Pancreas (tissue), 10 donors: ENCODE measurements at regions not wholly inside any gene's neighbourhood (a gene's known extent, or its start where the extent isn't known, plus 50 kb on each side); places are given as distances from the start of the nearest gene placed in this dataset.

ENCODE experiments used
- ATAC-seq, 4 donors: fragments of 200-7000 bp; cut with Tn5 transposase; one replicate each; pipeline versions ENCODE4 v1.8.0 to v1.9.1; 2020; ENCODE audit warnings: mild to moderate bottlenecking in 4 of 4, moderate library complexity in 4 of 4
- DNase-seq, 6 donors: peaks; one replicate each; pipeline ENCODE4 v3.0.0-alpha.2; 2020
- FAIRE-seq: peaks from 2 replicates; lab custom pipeline; 2012; peaks lifted over from hg19 to GRCh38; lab: Jason Lieb, UNC
- H3K27ac ChIP-seq, 4 donors: fragments of 200-600 bp; sonication (generic); 1 replicate in 3 of 4; 2 replicates in 1 of 4; pipeline versions ENCODE4 v1.5.0 to v1.8.0; 2020
- H3K27me3 ChIP-seq, 4 donors: fragments of 200-600 bp; one replicate each; pipeline ENCODE4 v1.8.0; 2021
- H3K36me3 ChIP-seq, 3 donors: fragments of 200-600 bp; sonication (generic) in 1 of 3; one replicate each; pipeline versions ENCODE4 v1.5.0 to v1.8.0; 2020 to 2021
- H3K4me1 ChIP-seq, 3 donors: fragments of 200-600 bp; one replicate each; pipeline ENCODE4 v1.8.0; 2021
- H3K4me3 ChIP-seq, 4 donors: fragments of 200-600 bp; sonication (generic) in 2 of 4; one replicate each; pipeline versions ENCODE4 v1.5.0 to v1.8.0; 2020 to 2021
- H3K9me3 ChIP-seq, 4 donors: fragments of 200-600 bp; one replicate each; pipeline ENCODE4 v1.8.0; 2021
- WGBS, 2 donors: extraction: QIAGEN DNeasy Blood & Tissue Kit; methylation state at CpG; one replicate each; pipeline ENCODE4 v1.1.7; 2013; 5-methylcytosine and 5-hydroxymethylcytosine counted together
- intact Hi-C, 3 donors: fragments of 100-400 bp; cut with DNase I; formaldehyde crosslinking; loops; one replicate each; pipeline versions ENCODE4 v1.11.1 to v1.14.2; 2022
- TF ChIP-seq, protein P1 (sequence below), 4 donors: fragments of 200-600 bp; sonication (generic) in 3 of 4; IDR thresholded peaks; one replicate each; pipeline versions ENCODE4 v1.5.0 to v1.8.0; 2021; ENCODE audit warnings: antibody characterized with exemption in 4 of 4
- donor health status: healthy with polysubstance abuse.
- donor health status: DM: no; HTN: no; CAD: no; lungs with moderate emphysema.
- donor health status: DM: no; HTN: no; CAD: no.
- donor health status: control.
- donor health status: control.
- donor health status: Bipolar disorder and iron deficiency.
- donor health status: DM: yes; HTN: yes; CAD: no.
- donor health status: DM: no; HTN: no; CAD: no.
- donor health status: DM: no; HTN: no; CAD: no.
- donor health status: DM: yes; HTN: yes; CAD: no.

GRCh38 chr2:2580341-2580740 lies 249.3 kb upstream of the MYT1L start:
- no peaks in the 10 kb centered on the region for H3K9me3 ChIP-seq
- H3K4me3 ChIP-seq, result no peak overlapping the region
- DNase-seq, result no peak
- no peaks in the 10 kb centered on the region for H3K4me1 ChIP-seq
- TF ChIP-seq, protein P1, sequence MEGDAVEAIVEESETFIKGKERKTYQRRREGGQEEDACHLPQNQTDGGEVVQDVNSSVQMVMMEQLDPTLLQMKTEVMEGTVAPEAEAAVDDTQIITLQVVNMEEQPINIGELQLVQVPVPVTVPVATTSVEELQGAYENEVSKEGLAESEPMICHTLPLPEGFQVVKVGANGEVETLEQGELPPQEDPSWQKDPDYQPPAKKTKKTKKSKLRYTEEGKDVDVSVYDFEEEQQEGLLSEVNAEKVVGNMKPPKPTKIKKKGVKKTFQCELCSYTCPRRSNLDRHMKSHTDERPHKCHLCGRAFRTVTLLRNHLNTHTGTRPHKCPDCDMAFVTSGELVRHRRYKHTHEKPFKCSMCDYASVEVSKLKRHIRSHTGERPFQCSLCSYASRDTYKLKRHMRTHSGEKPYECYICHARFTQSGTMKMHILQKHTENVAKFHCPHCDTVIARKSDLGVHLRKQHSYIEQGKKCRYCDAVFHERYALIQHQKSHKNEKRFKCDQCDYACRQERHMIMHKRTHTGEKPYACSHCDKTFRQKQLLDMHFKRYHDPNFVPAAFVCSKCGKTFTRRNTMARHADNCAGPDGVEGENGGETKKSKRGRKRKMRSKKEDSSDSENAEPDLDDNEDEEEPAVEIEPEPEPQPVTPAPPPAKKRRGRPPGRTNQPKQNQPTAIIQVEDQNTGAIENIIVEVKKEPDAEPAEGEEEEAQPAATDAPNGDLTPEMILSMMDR (IDR thresholded peaks at IDR 0.05), result no peak
- ATAC-seq, result no peak
- WGBS, 2 donors, result 70 to 83% methylated on average over 19 of the region's 19 CpGs
- H3K36me3 ChIP-seq, result no peaks in the 10 kb centered on the region
- intact Hi-C loops, result no loop called here
- no peak for FAIRE-seq
- H3K27me3 ChIP-seq, result no peaks in the 10 kb centered on the region
- H3K27ac ChIP-seq, result no peak overlapping the region

DNA sequence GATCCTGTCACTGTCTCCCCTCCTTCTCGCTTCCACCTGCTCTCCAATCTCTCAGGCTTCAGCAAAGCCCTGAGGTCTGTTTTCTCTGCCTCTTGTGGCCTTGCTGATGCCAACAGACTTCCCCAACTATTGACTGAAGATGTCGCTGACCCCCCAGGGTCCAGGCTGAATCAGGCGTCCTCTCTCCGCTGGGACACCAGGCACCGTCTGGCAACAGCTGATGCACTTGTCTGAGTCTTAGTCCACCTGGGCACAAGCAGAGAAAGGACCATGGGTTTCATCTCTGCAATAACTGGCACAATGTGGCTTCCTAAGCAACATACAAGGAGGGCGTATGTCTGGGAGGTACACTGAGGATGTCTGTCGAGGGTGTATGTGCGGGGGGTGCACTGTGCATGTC lies 248.7 kb upstream of the MYT1L start:
- no peak overlapping the region for H3K4me3 ChIP-seq
- no peak for DNase-seq
- TF ChIP-seq, protein P1 (IDR thresholded peaks at IDR 0.05), result no peak
- no peaks in the 10 kb centered on the region for H3K36me3 ChIP-seq
- no peak for FAIRE-seq
- H3K4me1 ChIP-seq, result no peaks in the 10 kb centered on the region
- ATAC-seq, result no peak
- no peak overlapping the region for H3K27ac ChIP-seq
- intact Hi-C loops, result no loop called here
- no peaks in the 10 kb centered on the region for H3K27me3 ChIP-seq
- no peaks in the 10 kb centered on the region for H3K9me3 ChIP-seq
- WGBS, 2 donors, result 65 to 76% methylated on average over 8 of the region's 8 CpGs

GRCh38 chr2:2577407-2577831 lies 246.3 kb upstream of the MYT1L start:
- FAIRE-seq, result no peak
- 28 to 36% methylated on average over 17 of the region's 17 CpGs for WGBS, 2 donors

DNA sequence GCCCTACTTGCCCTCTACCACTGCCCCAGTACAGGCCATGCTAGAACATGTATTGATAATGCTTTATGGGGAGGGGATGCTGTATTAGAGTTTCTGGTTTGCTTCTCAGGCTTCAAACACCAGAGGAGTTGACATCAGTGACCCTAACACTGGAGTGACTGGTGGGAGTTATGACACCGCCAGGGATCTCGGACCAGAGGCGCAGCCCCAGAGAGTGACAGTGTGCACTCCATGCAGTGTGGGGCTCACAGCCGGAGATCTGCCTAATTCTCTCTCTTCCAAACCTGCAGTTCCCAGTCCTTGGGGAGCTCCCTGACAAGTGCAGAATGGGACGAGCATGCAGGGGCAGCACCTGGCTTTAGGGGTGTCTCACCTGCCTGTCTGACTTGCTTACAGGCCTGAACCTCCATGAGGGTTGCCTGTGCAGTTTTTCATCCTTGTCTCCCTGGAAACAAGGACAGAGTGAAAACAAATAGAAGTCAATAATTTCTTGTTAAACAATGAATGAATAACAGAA lies 244.9 kb upstream of the MYT1L start:
- Histone ChIP-seq H3K27ac (no peak overlapping the region), H3K4me3 (no peak overlapping the region), H3K36me3 (no peaks in the 10 kb centered on the region), H3K4me1 (no peaks in the 10 kb centered on the region), H3K27me3 (no peaks in the 10 kb centered on the region), H3K9me3 (no peaks in the 10 kb centered on the region)
- no peak for DNase-seq
- ATAC-seq, result no peak
- TF ChIP-seq, protein P1 (IDR thresholded peaks at IDR 0.05), result no peak
- no peak for FAIRE-seq
- intact Hi-C loops, result no loop called here
- WGBS, 2 donors, result 88 to 91% methylated on average over 5 of the region's 5 CpGs

More at GRCh38 chr2:2577407-2577831, 246.3 kb upstream of the MYT1L start:
- Histone ChIP-seq H3K9me3 (no peaks in the 10 kb centered on the region), H3K27ac (no peak overlapping the region), H3K4me1 (no peaks in the 10 kb centered on the region), H3K4me3 (no peak overlapping the region), H3K36me3 (no peaks in the 10 kb centered on the region), H3K27me3 (no peaks in the 10 kb centered on the region)
- peak in 2 of 6 donors; percentile 26 to 30 for DNase-seq
- ATAC-seq, result peak; percentile 60 to 88 (median 75)
- intact Hi-C loops, result no loop called here
- TF ChIP-seq, protein P1 (IDR thresholded peaks at IDR 0.05), result no peak

DNA sequence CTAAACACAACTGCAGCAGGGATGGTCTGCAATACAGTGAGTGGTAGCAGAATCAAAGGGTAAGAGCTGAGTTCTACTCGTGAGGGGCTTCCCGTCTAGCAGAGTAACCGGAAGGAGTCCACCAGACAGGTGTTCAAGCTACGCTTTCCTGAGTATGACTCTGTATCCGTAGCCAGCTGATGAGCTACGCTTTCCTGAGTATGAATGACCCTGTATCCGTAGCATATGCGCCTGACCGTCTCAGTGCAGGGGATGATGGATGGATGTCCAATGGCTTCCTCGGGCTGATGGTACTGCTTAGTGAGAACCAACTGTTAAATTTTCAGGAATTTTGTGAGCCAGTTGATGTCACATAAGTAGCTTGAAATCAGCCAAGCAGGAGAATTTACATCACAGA lies 244.1 kb upstream of the MYT1L start:
- TF ChIP-seq, protein P1 (IDR thresholded peaks at IDR 0.05), result no peak
- DNase-seq (no peak), ATAC-seq (no peak), FAIRE-seq (no peak)
- 79 to 88% methylated on average over 10 of the region's 10 CpGs for WGBS, 2 donors
- no peaks in the 10 kb centered on the region for H3K36me3 ChIP-seq
- no peaks in the 10 kb centered on the region for H3K9me3 ChIP-seq
- H3K27me3 ChIP-seq, result no peaks in the 10 kb centered on the region
- no peak overlapping the region for H3K4me3 ChIP-seq
- no peaks in the 10 kb centered on the region for H3K4me1 ChIP-seq
- intact Hi-C loops, result no loop called here
- H3K27ac ChIP-seq, result no peak overlapping the region
